Stimulated activated effector memory CD8-positive, alpha-beta T cell treated with anti-CD3 and anti-CD28 coated beads, Interleukin-12 subunit alpha, Interleukin-12 subunit beta, amount 100 ng/mL, for 72 hours (primary cell): ENCODE measurements at regions not wholly inside any gene's neighbourhood (a gene's known extent, or its start where the extent isn't known, plus 50 kb on each side); places are given as distances from the start of the nearest gene placed in this dataset.

Experiments used
- ATAC-seq: fragments of 150-1000 bp; cut with Tn5 transposase; 2 replicates; pipeline ENCODE4 v1.10.0; 2021
- DNase-seq, 2 donors: peaks; one replicate each; pipeline ENCODE4 v3.0.0; 2021 to 2022; ENCODE audit warnings: low spot score in 2 of 2
- H3K27ac Mint-ChIP-seq: one replicate; pipeline ENCODE4 v1.8.0; 2022; ENCODE audit warnings: mild to moderate bottlenecking, mixed read lengths
- H3K36me3 Mint-ChIP-seq: one replicate; pipeline ENCODE4 v1.8.0; 2022; ENCODE audit warnings: mild to moderate bottlenecking, mixed read lengths
- H3K4me1 Mint-ChIP-seq: one replicate; pipeline ENCODE4 v1.8.0; 2022; ENCODE audit warnings: mixed read lengths
- H3K4me3 Mint-ChIP-seq: one replicate; pipeline ENCODE4 v1.8.0; 2022; ENCODE audit warnings: mild to moderate bottlenecking, mixed read lengths
- H3K9me3 Mint-ChIP-seq: one replicate; pipeline ENCODE4 v1.8.0; 2022; ENCODE audit warnings: mixed read lengths

DNA sequence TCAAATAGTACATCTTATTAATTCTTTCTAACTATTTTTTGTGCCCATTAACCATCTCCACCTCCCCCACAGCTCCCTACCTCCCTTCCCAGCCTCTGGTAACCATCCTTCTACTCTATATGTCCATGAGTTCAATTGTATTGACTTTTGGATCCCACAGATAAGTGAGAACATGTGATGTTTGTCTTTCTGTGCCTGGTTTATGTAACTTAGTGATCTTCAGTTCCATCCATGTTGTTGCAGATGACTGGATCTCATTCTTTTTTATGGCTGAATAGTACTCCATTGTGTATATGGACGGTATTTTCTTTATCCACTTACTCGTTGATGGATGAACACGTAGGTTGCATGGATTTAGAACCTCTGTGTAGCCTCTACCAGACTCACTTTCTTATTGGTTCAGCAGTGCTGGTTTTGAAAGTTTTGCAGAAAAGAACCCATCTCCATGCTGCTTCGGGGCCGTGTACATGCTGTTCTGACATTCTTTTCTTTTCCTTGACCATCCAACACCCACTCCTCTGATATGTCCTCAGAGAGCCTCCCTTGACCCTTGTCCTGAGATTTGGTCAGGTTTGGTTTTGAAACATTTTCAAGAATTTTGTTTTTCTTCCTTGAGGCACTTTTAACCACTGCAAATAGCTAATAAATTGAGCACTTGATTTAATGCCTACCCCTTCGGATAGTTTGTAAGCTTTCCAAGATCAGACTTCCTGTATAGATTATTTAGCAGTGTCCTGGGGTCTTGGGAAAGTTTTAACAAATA lies 231.2 kb upstream of the ZFP64 start:
- no peak for ATAC-seq
- no peak overlapping the region for H3K4me3 Mint-ChIP-seq
- no peak for DNase-seq
- H3K9me3 Mint-ChIP-seq, result peaks cover 3% of the 10 kb centered on the region
- peak overlapping the region; percentile 96 for H3K27ac Mint-ChIP-seq
- H3K36me3 Mint-ChIP-seq, result peaks cover 24% of the 10 kb centered on the region
- H3K4me1 Mint-ChIP-seq, result peaks cover 19% of the 10 kb centered on the region

DNA sequence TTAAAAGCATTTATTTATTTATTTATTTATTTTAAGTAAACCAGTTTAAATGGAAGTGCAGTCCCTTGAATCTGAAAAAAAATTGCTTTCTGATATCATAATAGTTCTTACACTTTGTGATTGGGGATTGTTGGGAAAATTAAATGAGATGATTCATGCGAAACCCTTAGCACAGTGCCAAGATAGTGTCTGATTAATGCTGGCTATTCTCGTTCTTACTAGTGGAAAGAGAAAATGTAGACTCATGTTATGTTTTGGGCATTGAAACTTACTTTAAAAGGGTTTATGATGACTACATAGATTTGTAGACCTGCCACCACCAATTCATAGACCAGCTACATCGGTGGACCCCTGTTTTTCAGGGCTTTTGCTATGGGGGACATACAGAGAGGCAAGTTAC lies 229.2 kb upstream of the ZFP64 start:
- Mint-ChIP-seq H3K9me3 (peaks cover 3% of the 10 kb centered on the region), H3K4me1 (peaks cover 19% of the 10 kb centered on the region), H3K36me3 (peaks cover 24% of the 10 kb centered on the region), H3K27ac (no peak overlapping the region), H3K4me3 (no peak overlapping the region)
- DNase-seq (no peak), ATAC-seq (peak; percentile 77)

- no peak for ATAC-seq
- DNase-seq, result no peak
- H3K27ac Mint-ChIP-seq, result no peak overlapping the region
- H3K4me1 Mint-ChIP-seq, result peaks cover 16% of the 10 kb centered on the region
- H3K9me3 Mint-ChIP-seq, result no peaks in the 10 kb centered on the region
- H3K4me3 Mint-ChIP-seq, result no peak overlapping the region
- peaks cover 15% of the 10 kb centered on the region for H3K36me3 Mint-ChIP-seq
These were observed 227.6 kb upstream of the ZFP64 start for GRCh38 chr20:52419205-52419604.

GRCh38 chr20:52416953-52417352 lies 225.4 kb upstream of the ZFP64 start:
- no peak for DNase-seq

DNA sequence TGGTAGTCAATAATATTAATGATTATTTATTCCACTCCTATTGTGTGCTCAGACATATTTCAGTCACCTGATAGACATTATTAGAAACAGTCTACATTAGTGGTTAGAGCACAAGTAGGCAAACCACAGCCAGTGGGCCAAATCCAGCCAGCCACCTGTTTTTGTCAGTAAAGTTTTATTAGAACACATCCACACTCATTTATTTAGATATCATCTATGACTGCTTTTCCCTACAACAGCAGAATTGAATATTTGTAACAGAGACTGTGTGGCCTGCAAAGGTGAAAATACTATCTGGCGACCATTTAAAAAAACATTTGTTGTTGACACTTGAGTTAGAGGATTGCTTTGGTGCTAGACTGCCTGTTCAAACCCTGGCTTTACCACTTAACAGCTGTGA lies 220.0 kb upstream of the ZFP64 start:
- H3K9me3 Mint-ChIP-seq, result peaks cover 2% of the 10 kb centered on the region
- H3K4me1 Mint-ChIP-seq, result peaks cover 40% of the 10 kb centered on the region
- no peak for ATAC-seq
- no peak overlapping the region for H3K4me3 Mint-ChIP-seq
- no peak for DNase-seq
- H3K27ac Mint-ChIP-seq, result no peak overlapping the region
- no peaks in the 10 kb centered on the region for H3K36me3 Mint-ChIP-seq

More at GRCh38 chr20:52416953-52417352, 225.4 kb upstream of the ZFP64 start:
- no peak overlapping the region for H3K27ac Mint-ChIP-seq
- H3K9me3 Mint-ChIP-seq, result no peaks in the 10 kb centered on the region
- ATAC-seq, result no peak
- peaks cover 6% of the 10 kb centered on the region for H3K4me1 Mint-ChIP-seq
- H3K4me3 Mint-ChIP-seq, result no peak overlapping the region
- no peaks in the 10 kb centered on the region for H3K36me3 Mint-ChIP-seq

GRCh38 chr20:52410731-52411234 lies 219.2 kb upstream of the ZFP64 start:
- peak overlapping the region; percentile 55 for H3K4me3 Mint-ChIP-seq
- ATAC-seq (peak; percentile 42), DNase-seq (peak in 1 of 2 donors; percentile 52)
- peaks cover 5% of the 10 kb centered on the region for H3K9me3 Mint-ChIP-seq
- H3K4me1 Mint-ChIP-seq, result peaks cover 48% of the 10 kb centered on the region
- no peaks in the 10 kb centered on the region for H3K36me3 Mint-ChIP-seq
- H3K27ac Mint-ChIP-seq, result peak overlapping the region; percentile 93

- Mint-ChIP-seq H3K27ac (peak overlapping the region; percentile 93), H3K4me3 (peak overlapping the region; percentile 55), H3K9me3 (peaks cover 5% of the 10 kb centered on the region), H3K4me1 (peaks cover 51% of the 10 kb centered on the region), H3K36me3 (no peaks in the 10 kb centered on the region)
- ATAC-seq (peak; percentile 91), DNase-seq (peak in 1 of 2 donors; percentile 58)
These were observed 218.6 kb upstream of the ZFP64 start for GRCh38 chr20:52410182-52410647.

DNA sequence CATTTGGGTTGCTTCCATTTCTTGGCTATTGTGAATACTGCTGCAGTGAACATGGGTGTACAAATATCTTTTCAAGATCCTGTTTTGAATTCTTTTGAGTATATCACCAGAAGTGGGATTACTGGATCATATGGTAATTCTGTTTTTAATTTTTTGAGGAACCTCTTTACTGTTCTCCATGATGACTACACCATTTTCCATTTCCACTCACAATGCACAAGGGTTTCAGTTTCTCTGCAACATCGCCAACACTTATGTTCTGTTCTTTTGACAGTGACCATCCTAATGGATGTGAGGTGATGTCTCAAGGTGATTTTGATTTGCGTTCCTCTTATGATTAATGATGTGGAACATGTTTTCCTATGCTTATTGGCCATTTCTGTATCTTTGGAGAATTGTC lies 214.4 kb upstream of the ZFP64 start:
- Mint-ChIP-seq H3K4me3 (no peak overlapping the region), H3K27ac (peak overlapping the region; percentile 57), H3K9me3 (peaks cover 5% of the 10 kb centered on the region), H3K36me3 (no peaks in the 10 kb centered on the region), H3K4me1 (peaks cover 62% of the 10 kb centered on the region)
- DNase-seq, result no peak
- ATAC-seq, result no peak

- Mint-ChIP-seq H3K4me1 (peaks cover 56% of the 10 kb centered on the region), H3K36me3 (no peaks in the 10 kb centered on the region), H3K27ac (peak overlapping the region; percentile 57), H3K9me3 (peaks cover 5% of the 10 kb centered on the region), H3K4me3 (peak overlapping the region; percentile 3)
- no peak for DNase-seq
- ATAC-seq, result peak; percentile 80
These were observed 213.8 kb upstream of the ZFP64 start for GRCh38 chr20:52405417-52405816.

- Mint-ChIP-seq H3K36me3 (no peaks in the 10 kb centered on the region), H3K4me1 (peaks cover 52% of the 10 kb centered on the region), H3K9me3 (peaks cover 5% of the 10 kb centered on the region), H3K27ac (peak overlapping the region; percentile 57), H3K4me3 (peak overlapping the region; percentile 3)
- no peak for ATAC-seq
- DNase-seq, result no peak
These were observed 213.1 kb upstream of the ZFP64 start for GRCh38 chr20:52404671-52405070.

DNA sequence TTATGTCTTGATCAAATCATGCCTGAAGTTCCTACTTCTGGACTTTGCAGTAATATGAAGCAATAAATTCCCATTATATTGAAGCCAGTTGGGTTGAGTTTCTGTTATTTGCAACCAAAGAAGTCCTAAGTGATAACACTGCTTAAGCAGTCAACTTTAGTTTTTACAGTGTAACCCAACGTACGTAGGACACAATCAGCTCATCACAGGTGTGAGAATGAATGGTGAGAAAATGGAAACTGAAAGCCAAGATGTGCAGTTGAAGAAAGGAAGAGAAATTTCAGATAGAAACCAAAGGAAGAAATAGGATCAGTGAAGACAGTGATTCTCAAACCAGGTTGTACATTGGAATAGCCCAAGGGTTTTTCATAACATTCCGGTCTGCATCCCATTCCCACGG lies 211.4 kb upstream of the ZFP64 start:
- Mint-ChIP-seq H3K36me3 (no peaks in the 10 kb centered on the region), H3K4me1 (peaks cover 54% of the 10 kb centered on the region), H3K27ac (no peak overlapping the region), H3K9me3 (peaks cover 5% of the 10 kb centered on the region), H3K4me3 (no peak overlapping the region)
- ATAC-seq, result peak; percentile 67
- DNase-seq, result no peak

DNA sequence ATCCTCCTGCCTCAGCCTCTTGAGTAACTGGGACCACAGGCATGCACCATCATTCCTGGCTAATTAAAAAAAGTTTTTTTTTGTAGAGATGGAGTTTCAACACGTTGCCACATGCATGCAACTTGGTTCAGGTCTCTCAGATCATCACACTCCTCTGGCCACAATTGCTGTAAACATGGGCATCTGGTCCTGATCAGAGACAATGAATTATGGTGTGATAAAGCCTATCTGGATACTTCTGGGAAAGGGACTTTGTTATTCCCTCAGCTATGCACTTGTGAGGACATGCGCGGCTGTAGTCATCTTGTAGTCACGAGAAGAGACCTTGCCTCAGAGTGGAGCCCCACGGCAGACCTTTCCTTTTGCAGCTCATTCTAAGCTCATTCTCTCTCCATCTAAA lies 210.9 kb upstream of the ZFP64 start:
- peaks cover 5% of the 10 kb centered on the region for H3K9me3 Mint-ChIP-seq
- no peak overlapping the region for H3K27ac Mint-ChIP-seq
- H3K4me3 Mint-ChIP-seq, result no peak overlapping the region
- ATAC-seq (no peak), DNase-seq (no peak)
- no peaks in the 10 kb centered on the region for H3K36me3 Mint-ChIP-seq
- peaks cover 52% of the 10 kb centered on the region for H3K4me1 Mint-ChIP-seq

- Mint-ChIP-seq H3K27ac (no peak overlapping the region), H3K4me1 (peaks cover 41% of the 10 kb centered on the region), H3K9me3 (peaks cover 2% of the 10 kb centered on the region)
These were observed 209.9 kb upstream of the ZFP64 start for GRCh38 chr20:52401431-52401830.

DNA sequence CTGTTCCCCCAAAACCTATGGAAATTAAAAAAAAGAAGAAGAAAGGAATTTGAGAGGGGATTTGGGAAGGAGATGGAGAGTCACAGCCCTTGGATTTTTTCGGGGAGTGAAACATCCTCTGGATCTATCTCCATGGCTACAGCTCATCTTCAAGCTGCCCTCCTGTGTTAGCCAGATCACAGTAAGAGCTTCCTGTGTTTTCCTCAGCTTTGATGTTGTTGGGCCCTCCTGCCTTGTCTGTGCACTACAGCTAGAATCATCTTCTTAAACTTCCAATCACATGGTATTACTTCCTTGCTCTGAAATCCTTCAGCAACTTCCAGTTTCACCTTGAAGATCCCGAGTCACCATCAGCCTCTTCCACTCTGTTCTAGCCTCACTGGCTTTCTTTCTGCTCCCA lies 207.8 kb upstream of the ZFP64 start:
- no peaks in the 10 kb centered on the region for H3K36me3 Mint-ChIP-seq
- no peak overlapping the region for H3K4me3 Mint-ChIP-seq
- DNase-seq, result no peak
- no peak for ATAC-seq
- peaks cover 20% of the 10 kb centered on the region for H3K4me1 Mint-ChIP-seq
- no peak overlapping the region for H3K27ac Mint-ChIP-seq
- H3K9me3 Mint-ChIP-seq, result no peaks in the 10 kb centered on the region

More at GRCh38 chr20:52401431-52401830, 209.9 kb upstream of the ZFP64 start:
- DNase-seq (no peak), ATAC-seq (no peak)
- Mint-ChIP-seq H3K36me3 (no peaks in the 10 kb centered on the region), H3K4me3 (no peak overlapping the region)

DNA sequence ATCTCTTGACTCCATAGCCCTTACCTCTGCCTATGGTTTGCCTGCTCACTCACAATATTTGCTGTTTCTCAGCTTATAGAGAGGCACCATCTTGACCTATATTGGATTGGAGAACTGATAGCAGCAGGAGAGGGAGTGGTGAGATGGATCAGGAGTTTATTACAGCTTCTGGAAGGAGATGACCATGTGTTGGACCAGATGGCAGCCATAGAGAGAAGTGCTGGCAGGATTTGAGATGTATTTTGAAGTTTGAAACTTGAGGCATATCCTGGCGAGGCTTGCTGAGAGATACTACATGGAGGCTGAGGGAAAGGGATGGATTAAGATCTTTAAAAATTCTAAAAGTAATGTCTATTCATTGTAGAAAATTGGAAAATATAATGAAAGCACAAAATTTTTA lies 198.0 kb upstream of the ZFP64 start:
- DNase-seq (no peak), ATAC-seq (no peak)
- Mint-ChIP-seq H3K9me3 (no peaks in the 10 kb centered on the region), H3K4me1 (no peaks in the 10 kb centered on the region), H3K36me3 (no peaks in the 10 kb centered on the region), H3K4me3 (no peak overlapping the region), H3K27ac (no peak overlapping the region)

DNA sequence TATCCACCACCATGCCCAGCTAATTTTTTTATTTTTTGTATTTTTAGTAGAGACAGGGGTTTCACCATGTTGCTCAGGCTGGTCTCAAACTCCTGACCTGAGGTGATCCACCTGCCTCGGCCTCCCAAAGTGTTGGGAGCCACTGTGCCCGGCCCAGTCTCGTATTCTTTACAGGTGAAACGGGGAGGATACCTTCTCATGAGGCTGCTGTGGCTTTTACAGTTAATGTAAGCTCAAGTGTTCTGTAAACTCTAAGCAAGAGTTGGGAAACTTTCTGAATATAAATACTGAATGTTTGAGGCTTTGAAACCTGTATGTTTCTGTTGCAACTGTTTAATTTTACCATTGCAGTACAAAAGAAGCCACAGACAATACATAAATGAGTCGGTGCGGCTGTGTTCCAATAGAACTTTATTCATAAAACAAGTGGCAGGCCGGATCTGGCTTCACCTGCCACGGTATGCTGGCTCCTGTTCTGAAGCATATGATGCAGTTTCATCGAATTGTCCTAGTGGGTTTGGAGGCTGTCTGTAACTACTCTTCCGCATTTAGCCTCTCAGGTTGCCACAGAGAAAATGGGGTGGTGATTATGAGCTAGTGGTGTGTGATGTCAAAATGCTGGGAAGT lies 192.5 kb upstream of the ZFP64 start:
- Mint-ChIP-seq H3K9me3 (no peaks in the 10 kb centered on the region), H3K4me1 (no peaks in the 10 kb centered on the region), H3K27ac (no peak overlapping the region), H3K4me3 (no peak overlapping the region), H3K36me3 (no peaks in the 10 kb centered on the region)
- ATAC-seq, result no peak
- DNase-seq, result no peak
